EH (cell line): ENCODE measurements at regions not wholly inside any gene's neighbourhood (a gene's known extent, or its start where the extent isn't known, plus 50 kb on each side); places are given as distances from the start of the nearest gene placed in this dataset.

ENCODE experiments used
- DNase-seq: peaks from one replicate; pipeline ENCODE4 v3.0.0-alpha.2; 2015; ENCODE audit warnings: low read depth

- DNase-seq, result no peak
Observed at GRCh38 chr1:29896791-29897714, 660.7 kb downstream of the PTPRU start.

GRCh38 chr1:29896300-29896699, 660.0 kb downstream of the PTPRU start:
- DNase-seq, result no peak

DNA sequence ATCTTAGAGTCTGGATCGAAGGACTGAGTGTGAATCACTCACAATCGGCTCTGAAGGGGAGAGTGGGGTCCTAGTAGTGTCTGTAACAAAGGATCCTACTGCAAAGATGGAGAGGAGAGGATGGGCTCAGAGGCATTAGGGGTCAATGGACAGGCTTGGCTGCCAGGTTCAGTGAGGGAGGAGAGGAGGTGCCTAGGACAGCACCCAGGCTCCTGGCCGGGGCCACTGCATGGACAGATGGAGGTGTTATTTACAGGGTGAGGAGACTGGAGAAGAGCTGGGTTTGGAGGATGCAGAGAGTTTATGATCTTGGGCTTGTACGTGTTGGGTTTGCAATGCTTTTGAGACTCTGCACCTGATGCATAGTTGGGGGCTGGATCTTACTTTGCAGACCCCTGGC, 658.9 kb downstream of the PTPRU start:
- DNase-seq, result no peak

DNA sequence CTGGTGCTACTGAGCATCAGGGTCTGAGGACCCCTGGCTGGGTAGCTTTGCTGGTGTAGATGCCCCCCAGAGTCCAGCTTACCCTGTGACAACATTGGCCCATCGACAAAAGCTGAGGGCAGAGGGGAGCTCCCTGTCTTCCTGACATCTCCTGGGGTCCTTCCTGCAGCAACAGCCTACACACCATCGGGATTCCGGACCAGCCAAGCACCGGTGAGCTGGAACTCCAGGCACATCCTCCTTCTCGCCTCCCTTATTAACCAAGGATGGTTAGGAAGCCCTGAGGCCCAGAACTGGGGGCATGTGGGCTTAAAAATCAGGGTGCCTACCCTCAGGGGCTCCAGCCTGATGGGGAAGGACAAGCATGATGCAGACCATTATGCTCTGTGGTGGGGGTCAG, 658.0 kb downstream of the PTPRU start:
- DNase-seq, result no peak

GRCh38 chr1:29893806-29894205, 657.5 kb downstream of the PTPRU start:
- DNase-seq, result no peak

DNA sequence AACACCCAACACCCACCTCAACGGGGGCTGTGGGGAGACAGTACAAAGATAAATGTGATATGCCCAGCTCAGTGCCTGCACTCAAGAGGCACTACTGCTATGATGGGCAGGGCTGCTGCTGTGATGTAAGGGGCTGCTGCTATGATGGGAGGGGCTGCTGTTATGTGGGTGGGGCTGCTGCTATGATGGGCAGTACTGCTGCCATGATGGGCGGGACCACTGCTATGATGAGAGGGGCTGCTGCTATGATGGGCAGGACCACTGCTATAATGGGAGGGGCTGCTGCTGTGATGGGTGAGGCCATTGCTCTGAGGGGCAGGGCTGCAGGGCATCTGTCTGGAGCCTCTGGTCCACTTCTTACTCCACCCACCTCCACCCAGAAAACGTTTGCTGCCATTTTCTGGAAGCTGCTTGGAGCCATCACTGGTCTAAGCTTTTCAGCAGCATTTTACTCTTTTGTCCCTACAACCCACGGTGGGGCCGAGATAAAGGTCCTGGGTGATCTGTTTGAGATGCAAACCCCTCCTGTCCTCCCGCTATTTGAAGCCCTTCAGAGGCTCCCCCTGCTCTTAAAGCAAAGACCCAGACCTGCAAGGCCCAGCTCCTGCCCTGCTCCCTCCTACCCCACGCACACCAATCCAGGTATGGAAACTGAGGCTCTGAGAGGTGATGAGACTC, 656.9 kb downstream of the PTPRU start:
- DNase-seq, result no peak

- DNase-seq, result no peak
Observed at GRCh38 chr1:29892247-29892646, 655.9 kb downstream of the PTPRU start.

DNA sequence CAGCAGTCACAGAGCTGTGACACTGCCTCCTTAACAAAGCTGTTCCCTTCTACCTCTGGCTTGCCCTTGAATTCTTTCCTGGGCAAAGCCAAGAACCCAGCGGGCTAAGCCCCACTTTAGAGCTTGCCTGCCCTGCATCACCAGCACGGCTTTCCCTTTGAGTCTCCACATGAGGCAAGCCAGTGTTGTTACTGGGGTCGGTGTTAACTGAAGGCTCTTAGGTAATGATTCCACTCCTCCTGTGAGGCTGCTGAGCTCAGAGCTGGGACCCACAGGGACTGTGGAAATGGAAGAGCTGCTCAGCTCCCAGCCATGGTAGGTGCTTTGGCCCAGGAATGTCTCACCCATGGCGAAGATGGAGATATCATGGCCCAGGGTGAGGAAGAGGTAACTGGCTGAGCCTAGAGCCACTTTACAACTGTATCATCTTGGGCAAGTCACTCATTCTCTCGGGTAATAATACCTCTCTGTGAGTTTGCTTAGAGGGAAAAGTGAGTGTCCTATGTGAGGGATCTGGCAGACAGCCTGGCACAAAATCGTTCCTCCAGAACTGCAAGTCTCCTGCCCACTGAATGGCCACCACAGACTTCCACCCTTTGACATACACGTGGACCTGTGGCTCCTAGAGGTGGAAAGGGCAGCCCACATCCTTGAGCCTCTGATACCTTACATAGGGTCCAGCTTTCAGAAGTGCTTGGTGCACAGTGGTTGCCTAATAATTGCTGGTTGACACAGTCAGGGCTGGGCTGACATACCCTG, 654.1 kb downstream of the PTPRU start:
- no peak for DNase-seq

DNA sequence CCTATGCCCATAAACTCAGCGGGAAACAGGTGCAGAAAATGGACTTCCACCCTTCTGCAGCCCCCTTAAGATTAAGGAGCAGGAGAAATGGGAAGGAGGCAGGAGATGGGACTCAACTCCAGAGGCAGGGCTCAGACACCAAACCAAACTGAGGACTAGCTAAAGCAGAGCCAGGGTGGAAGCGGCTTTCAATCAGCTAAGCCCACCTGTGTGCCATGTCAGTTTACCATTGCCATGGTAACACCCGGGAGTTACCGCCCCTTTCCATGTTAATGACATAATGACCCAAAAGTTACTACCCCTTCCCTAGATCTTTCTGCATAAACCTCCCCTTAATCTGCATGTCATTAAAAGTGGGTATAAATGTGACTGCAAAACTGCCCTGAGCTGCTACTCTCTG, 653.5 kb downstream of the PTPRU start:
- no peak for DNase-seq

DNA sequence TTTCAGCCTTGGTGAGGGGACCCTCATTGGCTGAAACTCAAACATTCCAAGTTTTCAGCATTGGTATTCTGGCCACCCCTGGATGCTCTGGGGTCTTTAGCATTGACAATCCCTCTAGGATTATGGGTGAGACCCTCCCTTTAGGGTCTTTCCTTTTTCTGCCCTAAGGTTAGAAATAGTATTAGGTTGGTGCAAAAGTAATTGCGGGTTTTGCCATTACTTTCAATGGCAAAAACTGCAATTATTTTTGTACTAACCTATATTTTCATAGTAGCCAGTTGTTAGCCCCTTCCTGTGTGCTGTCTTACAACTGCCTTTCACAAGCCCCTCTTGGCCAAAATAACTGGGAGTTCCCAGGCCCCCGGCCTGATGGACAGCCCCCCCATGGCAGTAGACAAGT, 648.4 kb downstream of the PTPRU start:
- no peak for DNase-seq

DNA sequence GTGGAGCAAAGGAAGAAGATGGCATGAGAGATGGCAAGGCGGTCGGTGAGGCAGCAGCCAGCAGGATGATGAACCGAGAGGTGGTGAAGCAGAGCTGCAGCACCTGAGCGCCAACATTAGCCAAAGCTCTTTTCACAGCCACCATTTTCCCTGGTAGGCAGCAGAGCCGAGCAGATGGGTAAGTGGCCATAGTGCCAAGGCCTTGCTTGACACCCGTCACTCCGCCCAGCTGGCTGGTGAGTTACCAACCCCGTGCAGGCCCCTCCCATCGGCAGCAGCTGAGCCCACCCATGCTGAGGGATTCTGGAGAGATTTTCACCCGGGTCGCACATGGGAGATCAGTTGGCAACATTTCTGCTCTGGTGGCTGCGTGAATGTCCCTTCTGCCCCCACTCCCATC, 647.7 kb downstream of the PTPRU start:
- DNase-seq, result no peak

DNA sequence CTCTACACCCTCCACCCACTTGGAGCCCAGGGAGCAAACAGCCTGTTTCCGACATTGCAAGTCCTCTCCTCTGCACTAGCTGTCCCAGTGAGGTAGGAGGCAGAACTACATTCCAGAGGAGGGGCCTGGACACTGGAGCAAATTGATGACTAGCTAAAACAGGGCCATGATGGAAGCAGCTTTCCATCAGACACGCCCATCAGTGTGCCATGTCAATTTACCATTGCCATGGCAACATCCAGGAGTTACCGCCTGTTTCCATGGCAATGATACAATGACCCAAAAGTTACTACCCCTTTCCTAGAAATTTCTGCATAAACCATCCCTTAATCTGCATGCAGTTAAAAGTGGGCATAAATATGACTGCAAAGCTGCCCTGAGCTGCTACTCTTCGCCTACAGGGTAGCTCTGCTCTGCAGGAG, 647.1 kb downstream of the PTPRU start:
- no peak for DNase-seq

- DNase-seq, result no peak
Observed at GRCh38 chr1:29880556-29880955, 644.2 kb downstream of the PTPRU start.

DNA sequence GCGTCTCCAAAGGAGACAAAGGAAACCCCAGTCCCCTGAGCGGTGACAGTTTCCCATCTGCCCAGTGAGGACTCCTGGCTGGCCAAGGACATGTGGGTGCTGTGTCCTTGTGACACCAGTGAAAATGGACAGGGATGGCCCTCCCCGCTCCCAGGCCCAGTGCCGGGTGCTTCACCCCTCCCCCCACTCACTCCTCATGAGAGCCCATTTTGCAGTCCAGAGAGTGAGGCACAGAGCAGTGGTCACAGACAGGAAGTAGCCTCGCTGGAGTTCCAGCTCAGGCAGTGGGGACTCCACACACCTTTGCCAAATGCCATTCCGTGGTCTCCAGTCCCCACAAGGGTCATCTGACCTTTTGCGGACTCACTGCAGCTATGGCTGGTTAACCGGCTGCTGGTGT, 642.9 kb downstream of the PTPRU start:
- DNase-seq, result no peak

GRCh38 chr1:29878501-29878900, 642.2 kb downstream of the PTPRU start:
- DNase-seq, result no peak

GRCh38 chr1:29876902-29877301, 640.6 kb downstream of the PTPRU start:
- no peak for DNase-seq

DNA sequence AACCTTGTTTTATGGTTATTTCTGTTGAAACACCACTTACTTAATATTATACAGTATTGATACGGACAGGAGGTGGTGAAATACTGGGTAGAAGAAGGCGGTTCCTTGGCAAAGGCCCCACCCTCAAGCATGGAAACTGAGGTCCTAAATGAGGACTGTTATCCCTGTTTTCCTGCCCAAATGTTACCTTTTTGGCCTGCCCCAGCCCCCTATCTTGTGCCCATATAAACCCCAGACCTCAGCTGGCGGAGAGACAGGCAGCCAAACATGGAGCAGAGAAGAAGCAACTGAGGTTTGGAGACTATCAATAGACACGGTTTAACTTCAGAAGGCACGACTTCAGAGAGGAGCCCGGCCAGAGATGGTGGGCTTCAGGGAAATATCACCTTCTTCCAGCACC, 640.1 kb downstream of the PTPRU start:
- no peak for DNase-seq

GRCh38 chr1:29875557-29876028, 639.3 kb downstream of the PTPRU start:
- no peak for DNase-seq

DNA sequence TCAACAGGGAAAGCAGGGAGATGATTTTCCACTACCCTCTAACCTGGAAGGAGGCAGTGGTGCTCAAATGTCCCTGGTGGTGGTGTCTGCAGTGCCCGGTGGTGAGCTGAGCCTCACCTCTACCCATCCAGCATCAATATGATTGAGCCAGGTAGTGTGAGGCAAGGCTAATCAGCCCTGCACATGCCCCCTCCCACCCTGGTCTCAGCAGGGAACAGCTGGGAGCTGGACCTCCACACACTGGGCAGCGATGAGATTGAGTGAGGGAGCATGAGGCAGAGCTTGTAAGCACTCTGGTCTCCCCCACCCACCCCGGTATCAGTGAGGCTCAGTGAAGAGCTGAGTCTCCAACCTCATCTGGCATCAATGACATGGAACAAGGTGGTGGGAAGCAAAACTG, 634.3 kb downstream of the PTPRU start:
- DNase-seq, result no peak

DNA sequence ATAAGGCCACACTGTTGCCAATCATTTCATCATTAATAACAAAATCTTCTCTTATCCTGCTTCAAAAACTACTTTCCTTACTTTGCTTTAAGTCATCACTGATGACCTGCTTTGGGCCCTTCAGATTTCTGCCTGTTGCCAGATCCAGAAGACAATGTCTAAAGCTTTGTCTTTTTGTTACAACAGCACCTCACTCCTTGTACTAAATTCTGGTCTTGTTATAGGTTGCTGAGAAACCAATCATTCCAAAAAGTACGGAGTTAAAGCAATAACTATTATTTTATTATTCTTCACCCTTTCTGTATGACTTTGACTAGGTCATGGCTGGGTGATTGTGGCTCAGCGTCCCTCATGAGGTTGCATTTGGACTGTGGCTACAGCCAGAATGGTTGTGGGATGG, 633.5 kb downstream of the PTPRU start:
- no peak for DNase-seq

- DNase-seq, result no peak
Observed at GRCh38 chr1:29868944-29869343, 632.6 kb downstream of the PTPRU start.

DNA sequence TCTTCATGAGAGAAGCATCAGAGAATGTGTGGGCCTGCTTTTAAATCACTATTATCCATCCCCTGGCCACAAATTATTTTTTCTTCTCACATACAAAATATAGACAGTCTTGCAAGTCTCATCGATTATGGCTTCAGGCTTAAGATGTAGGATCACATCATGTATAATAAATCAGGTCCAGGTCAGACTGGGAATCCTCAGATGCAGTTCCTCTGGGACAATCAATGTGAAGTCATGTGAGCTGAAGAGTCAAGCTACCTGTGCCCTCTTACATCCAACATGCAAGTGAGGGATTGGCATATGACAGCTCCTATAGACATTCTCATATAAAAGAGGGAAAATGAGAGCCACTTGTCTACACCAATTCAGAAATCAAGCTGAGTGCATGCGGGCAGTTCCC, 631.8 kb downstream of the PTPRU start:
- no peak for DNase-seq

DNA sequence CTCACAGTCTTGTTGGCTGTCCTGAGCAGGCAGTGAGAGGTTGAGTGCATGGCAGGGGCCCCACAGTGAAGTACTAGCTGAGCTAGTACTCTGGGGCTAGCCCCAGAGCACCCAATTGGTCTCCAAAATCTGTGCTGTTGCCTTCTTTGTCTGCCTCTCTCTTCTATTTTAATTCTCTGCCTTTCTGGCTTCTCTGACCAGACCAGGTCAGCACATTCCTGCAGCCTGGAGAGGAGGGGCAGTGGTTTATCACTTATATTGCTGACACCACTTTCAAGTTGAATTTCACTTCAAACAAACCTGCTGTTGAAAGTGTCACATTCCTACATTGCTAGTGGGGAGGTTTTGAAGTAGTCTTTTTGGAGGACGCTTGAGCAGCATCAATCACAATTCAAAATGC, 628.7 kb downstream of the PTPRU start:
- no peak for DNase-seq
